Esophagus mucosa (tissue), 1 donor: ENCODE measurements at regions not wholly inside any gene's neighbourhood (a gene's known extent, or its start where the extent isn't known, plus 50 kb on each side); places are given as distances from the start of the nearest gene placed in this dataset.
A peak's percentile ranks its signal among the peaks of the same experiment; 100 is the strongest.

Experiments used
- ATAC-seq: fragments of 200-7000 bp; cut with Tn5 transposase; one replicate; pipeline ENCODE4 v1.9.1; 2020
- donor health status: DM: yes; HTN: yes; CAD: no.

DNA sequence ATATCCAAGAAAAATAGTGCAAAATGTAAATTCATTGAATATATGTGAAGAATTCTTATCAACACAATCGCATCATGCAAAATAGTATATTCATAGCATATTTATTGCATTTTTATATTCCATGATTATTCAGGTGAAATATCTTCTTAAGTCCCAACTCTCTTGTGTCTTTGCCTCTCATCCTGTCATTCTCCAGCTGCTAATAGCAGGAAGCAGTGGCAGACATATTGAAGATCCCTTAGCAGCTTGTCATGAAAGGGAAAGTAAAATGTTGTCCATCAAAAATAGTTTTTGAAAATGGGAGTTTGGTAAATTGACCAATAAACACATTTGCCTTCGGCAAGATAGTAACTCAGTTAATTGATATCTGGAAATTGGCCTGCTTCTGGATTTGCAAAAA lies 265.3 kb upstream of the TGFBR2 start:
- ATAC-seq = no peak

DNA sequence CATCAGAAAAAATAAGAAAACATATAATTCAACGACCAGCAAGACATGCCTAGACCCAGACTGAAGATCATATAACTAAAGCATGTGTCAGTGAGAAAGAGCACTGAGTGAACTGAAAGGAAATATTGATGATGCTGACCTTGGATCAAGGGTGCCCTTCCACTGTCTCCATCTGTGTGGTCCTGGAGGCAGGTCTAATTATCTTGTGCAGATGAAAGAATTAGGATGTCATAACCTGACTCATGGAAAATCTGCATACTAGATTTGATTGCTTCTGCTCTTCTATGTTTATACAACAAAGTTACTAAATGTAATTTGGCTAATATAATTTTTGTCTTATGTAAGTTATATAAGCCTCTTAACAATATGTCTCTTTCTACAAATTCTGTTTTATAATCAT lies 264.6 kb upstream of the TGFBR2 start:
- ATAC-seq = no peak

DNA sequence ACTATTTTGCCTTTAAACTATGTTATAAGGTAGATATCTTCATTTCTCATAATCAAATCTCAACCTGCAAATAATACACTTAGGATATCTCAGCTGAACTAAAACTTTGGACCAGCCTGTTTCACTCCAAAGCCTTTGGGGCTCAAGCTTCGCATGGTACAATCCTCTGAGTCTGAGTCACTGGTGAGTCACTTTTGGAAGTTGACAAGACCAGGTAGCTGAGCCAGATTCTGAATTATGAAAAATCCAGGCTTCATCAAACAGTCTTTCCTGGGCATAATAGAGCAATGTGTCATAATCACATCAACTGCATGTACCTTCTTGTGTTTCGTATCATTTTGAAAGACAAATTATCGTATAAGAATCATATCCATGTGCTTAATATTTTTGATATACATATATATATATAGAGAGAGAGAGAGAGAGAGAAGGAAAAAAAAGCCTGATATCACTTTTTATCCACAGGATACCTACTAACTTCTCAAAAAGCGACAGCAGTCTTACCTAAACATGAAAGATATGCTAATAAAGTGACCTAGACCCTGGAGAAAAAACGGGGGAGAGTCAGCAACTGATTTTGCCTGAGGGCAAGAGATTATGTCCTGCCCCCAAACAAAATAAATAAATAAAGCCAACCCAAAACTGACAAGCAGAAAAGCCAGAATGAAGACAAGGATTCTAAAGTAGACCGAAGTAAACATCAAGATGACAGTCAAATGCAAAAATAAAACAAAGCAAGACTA lies 263.9 kb upstream of the TGFBR2 start:
- ATAC-seq = peak; percentile 96

DNA sequence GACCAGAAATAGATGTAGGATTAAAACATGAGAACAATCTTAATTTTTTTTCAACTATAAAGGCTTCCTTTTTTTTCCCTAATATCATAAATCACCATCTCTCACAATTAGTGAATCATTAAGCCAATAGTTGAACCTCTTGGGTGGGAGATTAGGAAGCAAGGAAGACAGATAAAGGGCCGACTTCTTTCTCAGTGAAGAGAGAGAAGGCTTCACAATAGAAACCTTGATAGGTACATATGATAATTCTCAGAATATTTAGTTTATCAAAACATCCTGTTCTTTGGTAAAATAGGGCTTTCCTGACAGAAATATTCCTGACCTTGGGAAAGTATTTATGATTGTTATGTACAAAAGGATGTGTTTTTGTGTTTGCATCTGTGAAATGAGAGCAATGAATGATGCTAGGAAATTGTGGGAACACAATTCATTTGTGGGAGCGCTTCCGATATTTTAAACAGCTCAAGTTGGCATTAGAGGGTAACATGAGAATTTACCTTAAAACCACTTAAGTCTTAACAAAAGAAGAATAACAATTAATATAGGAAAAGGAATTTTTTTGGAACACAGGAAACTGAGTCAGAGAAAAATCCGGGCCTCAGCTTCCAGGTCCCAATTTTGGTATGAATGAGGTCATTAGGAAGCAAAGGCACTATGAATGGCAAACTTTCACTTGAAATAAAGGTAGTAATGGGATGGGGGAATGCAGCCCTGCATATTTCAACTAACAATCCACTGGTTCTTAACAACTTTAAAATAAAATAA lies 263.2 kb upstream of the TGFBR2 start:
- ATAC-seq = no peak

DNA sequence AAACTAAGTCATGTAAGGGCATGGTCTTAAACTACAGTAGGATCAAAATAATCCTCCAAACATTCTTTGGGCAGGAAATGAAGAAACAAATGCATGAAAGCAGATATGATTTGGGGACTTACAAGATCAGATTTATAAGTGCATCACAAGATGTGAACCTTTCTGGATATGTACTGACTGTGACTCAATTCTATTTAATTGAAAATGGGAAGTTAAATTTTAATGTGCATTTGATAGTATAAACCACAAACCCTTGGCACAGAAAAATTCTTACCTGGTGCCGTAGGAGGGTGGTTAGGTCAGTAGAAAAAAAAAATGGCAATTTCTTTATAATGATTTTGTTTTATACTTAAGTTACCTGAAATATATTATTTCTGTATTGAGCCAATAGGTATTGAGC lies 262.5 kb upstream of the TGFBR2 start:
- no peak for ATAC-seq

DNA sequence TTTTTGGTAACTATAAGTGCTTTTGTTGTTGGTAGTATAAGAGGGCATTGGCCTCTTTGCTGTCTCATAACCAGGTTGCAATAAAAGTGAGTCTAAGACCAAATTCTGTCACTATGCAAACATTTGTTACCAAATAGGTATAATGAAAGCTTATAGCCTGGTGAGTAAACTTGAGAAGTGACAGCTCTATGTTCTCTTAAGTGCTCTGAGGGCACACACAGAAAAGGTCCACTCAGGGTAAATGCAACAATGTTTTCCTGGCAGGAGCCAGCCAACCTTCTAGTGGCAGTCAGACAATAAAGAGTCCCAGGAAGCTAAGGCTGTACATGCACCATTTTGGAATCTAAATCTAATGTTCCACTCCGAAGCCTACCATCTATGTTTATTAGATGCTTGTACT lies 262.1 kb upstream of the TGFBR2 start:
- no peak for ATAC-seq

DNA sequence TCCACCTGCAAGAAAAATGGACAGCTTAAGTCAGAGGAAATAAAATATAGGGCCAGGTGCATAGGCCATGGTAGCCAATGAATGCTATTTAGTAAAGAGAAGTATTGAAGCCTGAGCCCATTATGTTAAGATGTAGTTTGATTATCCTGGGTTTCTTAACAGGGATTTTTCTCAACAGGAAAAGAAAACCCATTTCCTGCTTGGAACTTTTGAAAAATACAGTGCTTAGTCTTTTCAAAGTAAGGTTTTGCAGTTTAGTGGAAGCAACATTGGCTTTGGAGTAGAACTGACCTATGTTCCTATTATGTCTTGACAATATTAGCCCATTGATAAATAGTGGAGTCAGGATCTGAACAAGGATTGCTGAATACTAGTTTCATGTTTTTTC lies 259.5 kb upstream of the TGFBR2 start:
- ATAC-seq = no peak

DNA sequence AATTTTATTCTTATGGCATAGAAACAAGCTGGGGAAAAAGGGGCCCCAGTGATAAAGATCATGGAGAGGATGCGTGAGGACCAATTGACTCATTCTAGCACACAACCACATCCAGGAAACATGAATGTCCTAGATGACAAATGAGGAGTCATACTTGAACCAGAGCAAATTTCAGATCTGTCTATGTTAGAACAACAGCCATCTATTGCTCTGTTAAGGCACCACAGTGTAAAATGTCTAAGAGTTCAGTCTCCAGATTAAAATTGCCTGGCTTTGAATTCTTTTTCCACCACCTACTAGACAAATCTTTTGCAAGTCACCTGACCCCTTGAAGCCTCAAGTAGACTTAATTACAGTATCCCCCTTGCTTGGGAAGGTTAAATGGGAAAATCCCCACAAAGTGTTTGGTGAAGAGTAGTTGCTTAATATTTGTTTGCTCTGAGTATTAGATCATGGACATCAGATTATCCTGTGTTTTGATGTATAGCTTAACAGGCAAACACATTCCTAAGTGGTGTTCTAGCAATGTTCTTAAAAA lies 258.7 kb upstream of the TGFBR2 start:
- peak; percentile 84 for ATAC-seq

DNA sequence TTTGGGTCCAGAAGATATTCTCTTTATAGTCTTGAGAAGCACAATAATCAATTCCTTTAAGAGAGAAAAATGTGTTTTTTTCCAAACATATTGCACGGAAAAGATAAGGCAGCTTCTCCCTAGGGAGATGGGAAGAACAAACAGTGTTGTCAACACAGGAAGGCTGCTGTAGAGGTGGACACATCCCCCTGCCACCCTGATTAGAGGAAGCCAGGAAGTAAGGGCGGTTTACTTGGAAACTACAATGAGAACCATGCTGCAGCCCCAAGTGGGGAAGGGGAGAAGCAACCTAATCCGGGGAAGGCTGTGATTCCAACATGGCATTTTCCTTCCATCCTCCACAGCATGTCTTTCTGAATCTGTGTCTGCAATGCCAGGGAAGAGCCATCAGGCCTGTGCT lies 256.9 kb upstream of the TGFBR2 start:
- ATAC-seq = no peak

DNA sequence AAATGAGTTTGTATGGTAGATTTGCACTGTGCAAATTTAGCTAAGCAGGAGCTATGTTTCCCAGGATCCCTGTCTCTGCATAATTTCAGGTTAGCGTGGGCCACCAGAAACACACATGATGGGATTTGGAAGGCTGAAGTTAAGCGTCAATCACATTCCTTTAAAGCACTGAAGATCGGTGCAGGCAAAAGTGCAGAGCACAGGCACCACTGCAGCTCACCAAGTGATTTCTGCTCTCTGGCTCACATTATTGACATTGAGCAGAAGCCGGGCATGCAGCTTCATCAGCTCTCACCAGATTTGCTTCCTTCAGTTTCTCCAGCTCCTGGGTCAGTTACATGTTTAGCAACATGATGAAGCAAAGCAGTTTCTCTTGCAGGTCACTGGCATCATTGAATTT lies 256.4 kb upstream of the TGFBR2 start:
- ATAC-seq = no peak

DNA sequence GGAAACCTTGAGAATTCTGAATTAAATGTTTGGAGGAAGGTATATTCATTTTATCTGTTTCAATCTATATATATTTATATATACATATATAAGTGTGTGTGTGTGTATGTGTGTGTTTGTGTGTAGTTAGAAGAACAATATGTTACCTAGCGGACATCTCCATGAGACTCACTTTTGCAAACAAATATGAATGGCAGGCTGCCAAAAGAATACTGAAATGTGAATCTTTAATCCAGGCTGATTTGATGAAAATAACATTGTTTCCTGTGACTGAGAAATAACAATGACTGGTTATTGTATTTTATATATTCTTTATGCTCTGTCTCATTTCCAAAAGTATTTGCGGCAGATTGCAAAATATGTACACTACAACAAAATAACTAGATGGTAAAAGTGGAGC lies 255.5 kb upstream of the TGFBR2 start:
- no peak for ATAC-seq

DNA sequence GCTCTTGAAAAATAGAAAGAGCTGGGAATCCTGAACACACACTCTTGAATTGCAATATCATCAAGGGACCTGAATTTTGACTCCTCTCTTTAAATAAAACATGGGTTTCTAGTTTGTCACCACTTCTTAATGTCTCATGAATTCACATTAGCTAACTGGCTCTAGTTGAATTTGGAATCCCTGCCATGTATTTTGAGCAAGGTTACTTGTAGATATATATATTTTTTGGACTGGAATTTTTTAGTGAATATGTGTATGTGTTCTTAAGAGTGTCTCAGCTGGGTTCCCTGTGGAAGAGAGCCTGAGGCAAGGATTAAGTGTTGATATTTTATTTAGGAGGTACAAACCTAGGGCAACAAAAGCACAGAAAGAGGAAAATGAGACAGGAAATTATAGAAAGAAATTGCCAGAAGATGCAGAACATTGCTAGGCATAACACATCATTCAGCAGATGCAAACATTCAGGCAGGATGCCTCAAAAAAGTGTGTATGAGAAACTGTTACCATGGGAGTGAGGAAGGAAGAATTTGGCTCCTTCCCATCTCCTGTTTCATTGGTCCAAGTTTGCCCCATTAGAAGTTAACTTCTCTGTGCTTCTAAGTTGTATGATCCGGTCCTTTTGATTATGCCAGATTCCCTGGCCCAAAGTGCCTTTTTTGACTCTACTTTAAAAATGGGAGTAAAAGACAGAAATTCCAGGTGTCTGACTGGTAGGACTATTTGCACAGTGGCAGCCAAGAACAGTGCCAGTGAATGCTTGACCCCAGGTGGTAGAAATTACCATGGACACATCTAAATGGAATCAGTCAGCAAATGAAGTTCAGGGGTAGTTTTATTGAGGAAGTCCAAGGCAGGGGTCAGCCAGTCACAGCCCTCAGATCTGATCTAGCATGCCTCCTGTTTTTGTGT lies 253.7 kb upstream of the TGFBR2 start:
- no peak for ATAC-seq

DNA sequence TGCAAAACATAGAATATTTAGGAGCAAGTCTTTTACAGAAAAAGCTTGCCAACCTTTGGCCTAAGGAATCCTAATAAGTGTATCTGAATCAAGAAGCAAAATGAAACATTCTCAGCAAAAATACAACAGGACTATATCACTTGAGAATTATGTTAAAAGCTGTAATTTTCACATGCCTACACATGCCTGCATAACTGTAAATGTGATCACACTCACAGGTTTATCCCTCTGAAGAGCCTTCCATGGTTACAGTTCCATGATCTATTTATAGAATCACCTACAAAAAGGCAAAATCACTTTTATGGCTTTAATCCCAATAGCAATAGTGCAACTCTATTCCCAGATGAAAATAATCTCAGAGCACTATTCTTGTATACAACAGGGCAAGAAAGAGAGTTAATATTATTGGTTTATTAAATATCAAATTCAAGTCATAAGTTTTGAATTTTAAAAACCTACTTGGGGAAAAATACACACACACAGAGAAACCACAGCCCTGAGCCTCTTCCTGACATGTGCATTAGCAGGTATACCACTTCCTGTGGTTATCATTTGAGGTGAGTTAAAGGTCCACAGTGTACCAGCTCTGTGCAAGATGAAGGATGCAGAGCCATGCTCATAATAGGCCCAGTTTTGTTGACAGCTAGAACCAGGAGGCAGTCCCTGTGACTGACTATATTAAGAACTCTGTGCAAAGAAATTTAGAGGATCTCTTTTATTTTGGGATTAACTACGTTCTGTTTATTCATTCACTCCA lies 252.5 kb upstream of the TGFBR2 start:
- ATAC-seq = peak; percentile 69

DNA sequence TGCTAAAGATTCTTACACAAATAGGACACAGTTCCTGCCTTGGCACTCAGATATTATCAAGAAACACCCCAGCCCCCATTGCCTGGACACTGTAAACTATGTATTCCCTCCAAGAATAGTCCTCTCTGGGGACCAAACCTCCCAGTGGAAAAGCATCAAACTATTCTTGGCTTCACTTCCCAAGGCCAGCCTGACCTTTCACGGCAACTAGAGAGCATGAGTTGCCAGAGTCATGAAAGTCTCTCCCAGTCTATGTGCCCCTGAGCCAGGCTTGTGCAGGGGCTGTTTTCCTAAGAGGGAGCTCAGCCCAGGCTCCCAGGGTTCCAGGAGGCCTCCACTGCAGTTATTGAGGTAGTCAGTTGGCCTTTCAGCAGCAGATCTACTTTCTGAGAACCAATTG lies 251.9 kb upstream of the TGFBR2 start:
- no peak for ATAC-seq

DNA sequence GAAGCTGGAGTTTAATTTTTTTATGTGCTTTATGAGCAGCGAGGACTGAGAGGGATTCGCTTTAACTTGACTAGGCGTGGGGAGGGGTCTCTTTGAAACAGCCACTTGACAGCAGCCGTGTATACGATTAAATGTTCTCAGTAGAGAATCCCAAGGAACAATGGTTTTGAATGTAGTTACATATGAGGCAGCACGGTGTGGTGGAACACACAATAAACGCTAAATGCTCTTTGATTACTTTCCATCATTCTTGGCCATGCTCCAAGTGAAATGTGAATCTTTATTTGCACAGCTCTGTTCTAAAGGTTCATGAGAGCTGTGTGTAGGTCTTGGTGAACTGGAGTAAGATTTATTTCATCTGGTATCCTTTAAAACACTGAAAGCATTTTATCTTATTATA lies 251.4 kb upstream of the TGFBR2 start:
- ATAC-seq = no peak

DNA sequence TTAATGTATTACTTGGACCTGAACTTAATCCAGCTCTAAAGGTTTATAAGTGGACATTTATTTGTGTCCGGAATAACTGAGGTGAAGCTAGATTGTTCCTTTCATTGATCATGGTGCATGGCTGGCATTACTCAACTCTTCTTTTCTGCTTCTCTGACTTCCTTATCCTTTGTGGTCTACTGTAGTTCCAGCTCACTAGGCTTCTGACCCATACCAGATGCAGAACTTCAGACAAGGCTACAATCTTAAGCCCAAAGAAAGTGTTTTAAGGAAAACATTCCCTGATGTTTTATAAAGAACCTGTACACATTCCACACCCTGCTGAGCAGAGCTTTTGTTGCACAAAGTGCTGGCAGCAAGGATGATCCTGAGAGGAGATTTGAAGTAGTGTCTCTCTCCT lies 250.8 kb upstream of the TGFBR2 start:
- ATAC-seq = no peak

DNA sequence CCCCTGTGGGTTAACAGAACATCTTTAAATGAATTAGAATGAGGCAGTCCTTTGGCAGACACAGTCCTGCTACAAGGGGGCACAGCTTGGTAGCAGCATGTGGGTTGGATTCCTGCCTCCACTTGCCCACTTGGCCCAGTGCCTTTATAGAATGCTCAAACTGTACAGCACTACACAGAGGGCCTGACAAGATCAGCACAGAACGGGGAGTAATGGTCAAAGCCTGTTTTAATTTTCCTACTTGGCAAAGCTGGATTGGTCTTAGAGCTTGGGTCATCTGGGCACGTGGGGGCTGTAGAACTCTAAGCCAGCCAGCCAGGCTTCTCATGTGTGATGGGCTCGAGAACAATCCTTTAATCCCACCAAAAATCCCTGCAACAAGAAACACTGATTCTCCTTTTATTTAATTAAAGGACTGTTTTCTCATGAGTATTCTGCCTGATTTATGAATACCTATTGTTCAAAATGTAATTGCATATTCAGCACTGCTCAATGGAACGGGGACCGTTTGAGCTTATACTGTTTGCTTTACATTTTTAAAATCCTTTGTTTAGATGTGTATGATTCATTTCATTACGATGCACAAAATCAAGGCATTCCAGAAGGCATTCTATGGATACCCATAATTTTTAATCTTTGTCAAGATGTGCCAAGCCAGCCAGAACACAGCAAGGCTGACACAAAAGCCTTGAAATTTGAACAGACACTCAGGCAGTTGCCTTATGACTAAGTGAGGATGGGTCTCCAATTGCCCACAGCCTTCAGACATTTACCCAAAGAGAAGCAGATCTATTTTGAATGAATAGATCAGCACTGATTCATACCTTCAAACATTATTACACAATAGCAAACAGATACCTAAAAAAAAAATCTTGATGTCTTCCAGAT lies 249.3 kb upstream of the TGFBR2 start:
- ATAC-seq = peak; percentile 70

DNA sequence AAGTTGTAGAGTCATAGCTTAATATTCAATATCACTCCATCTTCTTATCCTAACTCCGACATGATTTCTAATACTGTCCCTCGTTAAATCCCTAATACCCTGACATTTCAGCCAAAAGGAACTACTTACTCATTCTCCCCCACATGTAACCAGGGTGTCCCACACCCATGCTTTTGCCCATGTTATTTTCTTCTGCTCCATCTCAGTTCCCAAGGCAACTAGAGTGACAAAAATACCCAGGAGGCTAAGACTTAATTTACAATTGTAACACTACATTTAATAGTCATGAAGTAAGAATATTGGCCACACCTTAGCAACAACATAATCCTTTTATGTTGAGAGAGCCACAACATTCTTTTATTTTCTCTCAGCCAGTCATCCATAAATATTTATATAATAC lies 248.5 kb upstream of the TGFBR2 start:
- peak; percentile 24 for ATAC-seq

DNA sequence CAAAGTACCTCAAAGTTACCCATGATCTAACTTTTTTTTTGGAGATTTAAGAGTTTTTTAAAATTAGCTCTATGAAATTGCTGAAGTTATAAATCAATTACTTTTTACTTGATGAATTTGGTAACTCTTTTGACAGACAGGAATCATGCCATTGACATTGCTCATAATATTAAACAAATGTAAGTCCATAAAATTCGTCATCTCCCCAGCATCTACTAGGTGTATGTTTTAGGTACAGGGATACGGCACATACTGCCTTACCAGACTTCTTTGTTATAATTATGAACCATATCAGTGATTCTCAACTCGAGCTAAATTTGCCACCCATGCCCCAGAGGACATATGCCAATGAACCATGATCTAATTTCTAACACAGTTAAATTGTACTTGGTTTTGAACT lies 247.5 kb upstream of the TGFBR2 start:
- no peak for ATAC-seq

DNA sequence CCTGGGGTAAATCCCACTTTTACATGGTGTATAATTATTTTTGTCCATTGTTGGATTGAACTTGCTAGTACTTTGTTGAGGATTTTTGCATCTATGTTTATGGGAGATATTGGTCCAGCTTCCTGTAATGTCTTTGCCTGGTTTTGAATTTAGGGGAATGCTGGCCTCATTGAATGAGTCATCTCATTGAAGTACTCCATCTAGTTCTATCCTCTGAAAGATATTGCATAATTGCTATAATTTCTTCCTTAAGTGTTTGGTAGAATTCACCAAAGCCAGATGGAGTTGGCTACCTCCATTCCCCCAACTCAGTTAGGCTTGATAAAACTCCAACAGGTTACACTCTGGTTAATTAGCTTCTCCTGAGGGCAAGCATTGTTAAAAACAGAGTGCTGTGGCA lies 237.4 kb upstream of the TGFBR2 start:
- ATAC-seq = no peak

DNA sequence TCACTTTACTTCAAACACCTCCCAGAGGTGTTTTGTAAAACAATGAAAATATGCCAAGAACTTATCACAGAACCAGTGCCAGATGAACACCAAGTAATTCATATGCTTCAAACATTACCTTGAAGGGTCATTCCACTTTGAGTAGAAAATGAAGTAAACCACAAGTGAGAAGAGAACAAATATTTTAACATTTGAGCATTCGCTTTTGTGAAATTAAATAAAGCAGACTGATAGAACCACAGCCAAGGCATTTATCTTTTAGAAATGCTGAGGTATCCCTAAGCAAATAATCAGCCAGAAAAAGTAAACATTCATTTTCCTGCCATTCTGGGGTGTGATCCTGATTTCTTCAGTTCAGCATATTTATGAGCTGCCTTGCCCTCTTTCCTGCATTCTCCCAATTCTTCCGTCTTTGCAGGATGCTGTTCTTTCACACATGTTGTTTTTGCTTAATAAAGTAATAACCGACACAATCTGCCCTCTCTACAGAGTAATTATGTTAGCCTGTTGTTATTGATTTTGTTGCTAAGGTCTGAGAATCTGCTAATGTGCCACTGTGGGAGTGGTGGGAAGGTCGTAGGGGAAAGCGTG lies 235.6 kb upstream of the TGFBR2 start:
- no peak for ATAC-seq
